BJ (cell line): ENCODE measurements at regions not wholly inside any gene's neighbourhood (a gene's known extent, or its start where the extent isn't known, plus 50 kb on each side); places are given as distances from the start of the nearest gene placed in this dataset.

Source experiments
- CTCF ChIA-PET: fragments of 350-600 bp; formaldehyde crosslinking; extraction: SDS; loops from one replicate; lab custom pipeline; 2021; ENCODE audit warnings: antibody characterized with exemption, inconsistent platforms; lab: Yijun Ruan, JAX
- POLR2A ChIA-PET: fragments of 300-600 bp; sonication (Branson Sonifier 250); formaldehyde crosslinking; extraction: SDS; loops from one replicate; lab custom pipeline; 2021; ENCODE audit warnings: antibody characterized with exemption; lab: Charles Lee
- DNase-seq: peaks from one replicate; pipeline ENCODE4 v3.0.0-alpha.2; 2011; ENCODE audit warnings: low read depth
- H3K27me3 ChIP-seq: 2 replicates; pipeline ENCODE4 v1.6.0; 2011; ENCODE audit warnings: low read length; ENCODE audit not compliant: control insufficient read depth, insufficient read depth
- H3K36me3 ChIP-seq: 2 replicates; pipeline ENCODE4 v1.5.1; 2011; ENCODE audit warnings: low read length; ENCODE audit not compliant: control insufficient read depth, insufficient read depth
- H3K4me3 ChIP-seq: 2 replicates; pipeline ENCODE4 v1.5.1; 2011; ENCODE audit warnings: low read depth, mild to moderate bottlenecking, control low read depth, low read length
- TF ChIP-seq, protein P1 (sequence below): IDR thresholded peaks from 2 replicates; pipeline ENCODE4 v1.5.1; 2011; ENCODE audit warnings: low read depth, mild to moderate bottlenecking, control low read depth, inconsistent platforms, low read length, moderate library complexity; ENCODE audit not compliant: insufficient read depth

DNA sequence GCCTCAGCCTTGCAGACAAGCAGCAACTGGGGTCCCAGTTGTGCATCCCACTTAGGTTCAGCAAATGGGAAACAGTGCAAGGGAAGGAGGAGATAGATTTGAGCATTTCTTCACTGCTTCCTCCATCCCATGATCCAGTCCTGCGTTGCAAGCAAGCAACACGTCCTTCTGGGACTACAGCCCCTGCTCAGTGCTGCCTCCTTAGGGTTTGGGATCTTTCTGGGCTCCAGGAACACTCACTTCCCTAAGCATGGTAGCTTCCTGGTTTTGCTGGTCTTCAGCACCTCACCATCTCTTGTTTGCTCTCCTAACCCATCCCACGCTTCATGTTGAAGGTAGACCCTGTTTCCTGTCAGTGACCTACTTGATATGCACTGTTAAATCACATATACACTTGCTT is 444.7 kb downstream of the MED10 start:
- Histone ChIP-seq H3K27me3 (no peaks in the 10 kb centered on the region), H3K4me3 (no peak overlapping the region), H3K36me3 (no peaks in the 10 kb centered on the region)
- POLR2A ChIA-PET: no interaction called here
- DNase-seq: no peak
- TF ChIP-seq, protein P1, sequence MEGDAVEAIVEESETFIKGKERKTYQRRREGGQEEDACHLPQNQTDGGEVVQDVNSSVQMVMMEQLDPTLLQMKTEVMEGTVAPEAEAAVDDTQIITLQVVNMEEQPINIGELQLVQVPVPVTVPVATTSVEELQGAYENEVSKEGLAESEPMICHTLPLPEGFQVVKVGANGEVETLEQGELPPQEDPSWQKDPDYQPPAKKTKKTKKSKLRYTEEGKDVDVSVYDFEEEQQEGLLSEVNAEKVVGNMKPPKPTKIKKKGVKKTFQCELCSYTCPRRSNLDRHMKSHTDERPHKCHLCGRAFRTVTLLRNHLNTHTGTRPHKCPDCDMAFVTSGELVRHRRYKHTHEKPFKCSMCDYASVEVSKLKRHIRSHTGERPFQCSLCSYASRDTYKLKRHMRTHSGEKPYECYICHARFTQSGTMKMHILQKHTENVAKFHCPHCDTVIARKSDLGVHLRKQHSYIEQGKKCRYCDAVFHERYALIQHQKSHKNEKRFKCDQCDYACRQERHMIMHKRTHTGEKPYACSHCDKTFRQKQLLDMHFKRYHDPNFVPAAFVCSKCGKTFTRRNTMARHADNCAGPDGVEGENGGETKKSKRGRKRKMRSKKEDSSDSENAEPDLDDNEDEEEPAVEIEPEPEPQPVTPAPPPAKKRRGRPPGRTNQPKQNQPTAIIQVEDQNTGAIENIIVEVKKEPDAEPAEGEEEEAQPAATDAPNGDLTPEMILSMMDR: no peak
- CTCF ChIA-PET: no interaction called here

DNA sequence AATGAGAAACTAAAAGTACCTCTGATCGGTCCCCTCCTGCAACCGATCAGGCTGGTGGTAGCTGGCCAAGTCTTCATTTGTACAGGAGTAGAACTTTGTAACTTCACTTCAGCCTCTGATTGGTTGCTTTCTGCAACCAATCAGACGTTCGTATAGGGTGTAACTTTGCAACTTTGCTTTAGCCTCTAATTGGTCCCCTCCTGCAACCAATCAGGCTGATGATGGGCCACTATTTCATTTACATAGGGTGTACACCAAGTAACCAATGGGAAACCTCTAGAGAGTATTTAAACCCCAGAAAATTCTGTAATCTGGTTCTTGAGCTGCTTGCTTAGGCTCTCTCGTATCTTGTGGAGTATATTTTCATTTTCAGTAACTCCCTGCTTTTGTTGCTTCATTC is 445.5 kb downstream of the MED10 start:
- H3K27me3 ChIP-seq: no peaks in the 10 kb centered on the region
- ChIA-PET CTCF (no interaction called here), POLR2A (no interaction called here)
- no peak overlapping the region for H3K4me3 ChIP-seq
- TF ChIP-seq, protein P1: no peak
- H3K36me3 ChIP-seq: no peaks in the 10 kb centered on the region
- no peak for DNase-seq

DNA sequence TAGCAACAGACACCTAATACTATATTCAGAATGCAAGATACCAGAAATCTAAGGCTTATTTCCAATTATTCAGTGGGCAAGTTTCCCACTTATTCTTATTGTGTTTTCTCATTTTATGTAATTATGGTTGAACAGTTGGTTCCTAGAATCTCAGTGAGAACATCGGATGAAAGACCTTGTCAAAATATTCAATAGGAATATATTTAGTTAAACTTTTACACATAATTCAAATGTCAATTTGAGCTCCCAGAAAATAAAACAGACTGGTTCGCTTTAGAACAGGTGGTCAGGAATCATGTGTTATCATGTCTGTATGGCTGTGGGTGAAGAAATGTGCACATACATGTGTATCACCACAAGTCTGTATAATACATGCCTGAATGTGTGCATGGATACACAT is 447.8 kb downstream of the MED10 start:
- Histone ChIP-seq H3K4me3 (no peak overlapping the region), H3K36me3 (no peaks in the 10 kb centered on the region), H3K27me3 (no peaks in the 10 kb centered on the region)
- no peak for DNase-seq
- TF ChIP-seq, protein P1: no peak
- ChIA-PET CTCF (no interaction called here), POLR2A (no interaction called here)

DNA sequence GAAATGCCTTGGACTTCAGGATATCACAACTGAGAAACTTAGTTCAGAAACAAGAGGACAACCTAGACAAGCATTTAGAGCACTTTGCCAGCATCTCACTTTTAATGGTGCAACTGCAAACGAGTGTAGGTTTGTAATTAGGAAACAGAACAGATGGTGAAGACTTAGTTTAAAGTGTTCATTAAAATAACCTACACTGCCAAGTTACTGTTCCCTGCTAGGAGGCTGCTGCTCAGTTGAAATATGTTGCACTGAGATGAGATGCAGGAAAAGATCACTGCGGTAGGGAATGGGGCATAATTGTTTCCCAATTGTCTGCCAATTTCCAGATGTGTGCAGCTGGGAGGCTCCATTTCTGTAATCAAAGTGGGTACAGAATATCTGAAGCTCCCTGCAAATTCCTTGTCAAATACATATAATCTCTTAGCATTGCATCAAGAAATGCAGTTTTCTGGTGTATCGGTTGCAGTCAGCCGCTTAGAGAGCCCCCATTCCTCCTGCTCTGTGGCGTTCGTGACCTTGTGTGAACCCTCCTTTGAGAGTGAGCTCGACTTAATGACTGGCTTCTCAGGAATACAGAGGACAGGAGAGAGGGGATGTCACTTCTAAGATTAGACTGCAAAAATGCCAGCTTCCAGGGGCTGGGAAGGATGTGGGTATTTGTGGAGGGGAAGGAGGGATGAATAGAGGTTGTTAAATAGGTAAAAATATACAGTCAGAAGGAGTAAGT is 448.9 kb downstream of the MED10 start:
- Histone ChIP-seq H3K36me3 (no peaks in the 10 kb centered on the region), H3K4me3 (no peak overlapping the region), H3K27me3 (no peaks in the 10 kb centered on the region)
- ChIA-PET POLR2A (no interaction called here), CTCF (no interaction called here)
- DNase-seq: no peak
- TF ChIP-seq, protein P1: no peak

DNA sequence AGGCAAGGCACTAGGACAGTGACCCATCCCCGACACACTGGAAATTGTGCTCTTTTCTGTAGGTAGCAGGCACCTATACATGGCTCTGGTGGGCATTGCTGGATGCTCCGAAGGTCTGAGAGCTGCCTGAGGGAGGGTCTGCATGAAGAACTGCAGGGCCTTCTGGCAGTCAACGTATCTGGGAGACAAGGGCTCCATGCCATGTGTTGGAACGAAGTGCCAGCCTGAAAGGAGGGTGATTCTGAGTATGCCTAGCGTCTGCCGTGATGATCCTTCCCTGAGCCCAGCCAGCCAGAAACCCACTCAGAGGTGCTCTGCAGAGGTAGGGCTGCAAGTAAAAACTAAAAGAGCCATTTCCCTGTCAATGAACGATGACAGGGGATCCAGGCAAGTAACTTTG is 453.2 kb downstream of the MED10 start:
- Histone ChIP-seq H3K27me3 (no peaks in the 10 kb centered on the region), H3K36me3 (no peaks in the 10 kb centered on the region), H3K4me3 (no peak overlapping the region)
- ChIA-PET POLR2A (no interaction called here), CTCF (no interaction called here)
- no peak for DNase-seq
- TF ChIP-seq, protein P1: no peak
